HEK293T (cell line): ENCODE measurements at regions not wholly inside any gene's neighbourhood (a gene's known extent, or its start where the extent isn't known, plus 50 kb on each side); places are given as distances from the start of the nearest gene placed in this dataset.

Source experiments
- BHLHE40 ChIP-seq: fragments of 450-650 bp; IDR thresholded peaks from 2 replicates; pipeline ENCODE4 v1.6.1; 2016; ENCODE audit warnings: mild to moderate bottlenecking, moderate library complexity, borderline replicate concordance
- ELF4 ChIP-seq: fragments of 450-650 bp; IDR thresholded peaks from 2 replicates; pipeline ENCODE4 v1.6.1; 2017; ENCODE audit warnings: antibody characterized with exemption
- FOXK2 ChIP-seq: fragments of 450-650 bp; IDR thresholded peaks from 2 replicates; pipeline ENCODE4 v1.6.1; 2016; ENCODE audit warnings: mild to moderate bottlenecking
- SUZ12 ChIP-seq: fragments of 450-650 bp; IDR thresholded peaks from 2 replicates; pipeline ENCODE4 v1.6.1; 2016; ENCODE audit warnings: mild to moderate bottlenecking

DNA sequence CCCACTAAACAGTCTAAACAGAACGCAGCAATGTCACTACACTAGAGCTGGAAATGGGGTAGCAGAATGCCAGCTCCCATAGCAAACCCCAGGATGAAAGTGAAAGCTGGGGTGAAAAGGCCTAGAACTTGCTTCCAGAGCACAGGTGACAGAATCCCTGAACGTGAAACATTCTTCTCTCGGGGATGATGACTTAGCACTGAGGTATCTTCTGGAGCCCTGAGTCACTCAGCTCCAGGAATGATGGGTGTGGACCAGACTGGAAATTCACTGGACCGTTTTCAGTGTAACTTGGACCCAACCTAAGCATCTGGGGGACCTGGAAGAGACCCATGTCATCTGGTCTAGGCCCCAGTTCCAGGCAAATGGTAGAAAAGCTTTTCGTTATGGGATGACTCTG, 108.9 kb downstream of the CDC7 start:
- no peak for TF ChIP-seq SUZ12
- no peak for TF ChIP-seq ELF4
- TF ChIP-seq BHLHE40 = no peak
- no peak for TF ChIP-seq FOXK2
